ENCODE measurements at regions not wholly inside any gene's neighbourhood (a gene's known extent, or its start where the extent isn't known, plus 50 kb on each side); places are given as distances from the start of the nearest gene placed in this dataset.

DNA sequence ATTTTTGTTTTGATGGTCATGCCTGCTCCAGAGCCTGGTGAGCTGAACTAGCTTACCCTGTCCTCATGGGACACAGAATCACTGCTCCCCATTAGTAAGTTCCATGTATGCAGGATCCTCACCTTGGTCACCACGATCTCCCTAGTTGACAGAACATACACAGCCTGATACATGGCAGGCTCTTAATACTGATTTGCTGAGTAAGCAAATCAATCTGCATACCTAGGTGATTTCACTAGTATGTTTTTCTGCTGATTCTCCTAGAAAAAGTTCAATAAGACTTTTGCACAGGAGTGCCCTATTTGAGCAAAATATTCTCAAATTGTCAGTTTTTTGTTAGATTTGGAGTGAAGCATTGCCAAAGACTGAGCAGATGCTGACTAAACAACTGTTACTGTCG, 113.7 kb downstream of the ACER2 start:
- Histone ChIP-seq H3K4me1 (replicated peaks in 1 of 2) (no peaks in the 10 kb centered on the region), H3K9me3 (replicated peaks in 1 of 3) (no peaks in the 10 kb centered on the region), H3K36me3 (replicated peaks in 1 of 2) (no peaks in the 10 kb centered on the region), H3K27me3 (no peaks in the 10 kb centered on the region), H3K4me3 (no peak overlapping the region), H3K27ac (no peak overlapping the region)
- no peak for DNase-seq
- no peak for TF ChIP-seq POLR2A (IDR thresholded peaks at IDR 0.05)
- TF ChIP-seq, protein P1, sequence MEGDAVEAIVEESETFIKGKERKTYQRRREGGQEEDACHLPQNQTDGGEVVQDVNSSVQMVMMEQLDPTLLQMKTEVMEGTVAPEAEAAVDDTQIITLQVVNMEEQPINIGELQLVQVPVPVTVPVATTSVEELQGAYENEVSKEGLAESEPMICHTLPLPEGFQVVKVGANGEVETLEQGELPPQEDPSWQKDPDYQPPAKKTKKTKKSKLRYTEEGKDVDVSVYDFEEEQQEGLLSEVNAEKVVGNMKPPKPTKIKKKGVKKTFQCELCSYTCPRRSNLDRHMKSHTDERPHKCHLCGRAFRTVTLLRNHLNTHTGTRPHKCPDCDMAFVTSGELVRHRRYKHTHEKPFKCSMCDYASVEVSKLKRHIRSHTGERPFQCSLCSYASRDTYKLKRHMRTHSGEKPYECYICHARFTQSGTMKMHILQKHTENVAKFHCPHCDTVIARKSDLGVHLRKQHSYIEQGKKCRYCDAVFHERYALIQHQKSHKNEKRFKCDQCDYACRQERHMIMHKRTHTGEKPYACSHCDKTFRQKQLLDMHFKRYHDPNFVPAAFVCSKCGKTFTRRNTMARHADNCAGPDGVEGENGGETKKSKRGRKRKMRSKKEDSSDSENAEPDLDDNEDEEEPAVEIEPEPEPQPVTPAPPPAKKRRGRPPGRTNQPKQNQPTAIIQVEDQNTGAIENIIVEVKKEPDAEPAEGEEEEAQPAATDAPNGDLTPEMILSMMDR (IDR thresholded peaks at IDR 0.05) = no peak
- intact Hi-C loops (cut with DNase I) = no loop called here
- 46 to 64% (median 61%) methylated on average over 2 of the region's 2 CpGs for WGBS, 4 donors

GRCh38 chr9:19521205-19521604, 112.4 kb downstream of the ACER2 start:
- Histone ChIP-seq H3K4me1 (replicated peaks in 1 of 2) (no peaks in the 10 kb centered on the region), H3K27ac (no peak overlapping the region), H3K9me3 (replicated peaks in 1 of 3) (no peaks in the 10 kb centered on the region), H3K27me3 (no peaks in the 10 kb centered on the region), H3K4me3 (no peak overlapping the region), H3K36me3 (replicated peaks in 1 of 2) (no peaks in the 10 kb centered on the region)
- WGBS, 4 donors = 77 to 92% (median 86%) methylated on average over 2 of the region's 2 CpGs
- intact Hi-C loops (cut with DNase I) = no loop called here
- no peak for DNase-seq
- TF ChIP-seq, protein P1 (IDR thresholded peaks at IDR 0.05) = no peak
- TF ChIP-seq POLR2A (IDR thresholded peaks at IDR 0.05) = no peak

- H3K9me3 ChIP-seq (replicated peaks in 1 of 3) = no peaks in the 10 kb centered on the region
- 68 to 85% (median 76%) methylated on average over 3 of the region's 3 CpGs for WGBS, 4 donors
- no peak for DNase-seq
- no peak overlapping the region for H3K4me3 ChIP-seq
- no peak overlapping the region for H3K27ac ChIP-seq
- H3K36me3 ChIP-seq (replicated peaks in 1 of 2) = no peaks in the 10 kb centered on the region
- TF ChIP-seq, protein P1 (IDR thresholded peaks at IDR 0.05) = peak in 2 of 6 experiments; percentile 19 to 20
- no peak for TF ChIP-seq POLR2A (IDR thresholded peaks at IDR 0.05)
- intact Hi-C loops (cut with DNase I) = no loop called here
- H3K4me1 ChIP-seq (replicated peaks in 1 of 2) = no peaks in the 10 kb centered on the region
- H3K27me3 ChIP-seq = no peaks in the 10 kb centered on the region
Measured at GRCh38 chr9:19517202-19517942, 108.6 kb downstream of the ACER2 start.

DNA sequence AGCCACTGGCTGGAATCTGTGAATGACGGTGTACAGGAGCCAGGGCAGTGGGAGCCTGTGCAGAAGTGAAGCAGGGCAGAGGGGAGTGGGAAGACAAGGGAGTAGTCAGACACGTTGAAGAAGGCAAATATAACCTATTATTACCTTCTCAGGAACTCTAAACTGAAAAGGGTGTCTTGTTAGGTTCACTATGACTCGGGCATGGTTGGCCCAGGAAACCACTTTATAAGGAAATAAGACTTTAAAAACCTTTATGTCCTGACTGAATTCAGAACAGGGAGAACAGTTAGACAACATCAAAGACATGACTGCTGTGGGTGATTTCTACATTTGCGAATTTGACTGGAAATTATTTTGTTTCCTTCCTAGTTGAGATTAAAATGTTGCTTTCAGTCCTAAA, 107.5 kb downstream of the ACER2 start:
- Histone ChIP-seq H3K4me1 (replicated peaks in 1 of 2) (no peaks in the 10 kb centered on the region), H3K36me3 (replicated peaks in 1 of 2) (no peaks in the 10 kb centered on the region), H3K4me3 (no peak overlapping the region), H3K27me3 (no peaks in the 10 kb centered on the region), H3K9me3 (replicated peaks in 1 of 3) (no peaks in the 10 kb centered on the region), H3K27ac (no peak overlapping the region)
- WGBS, 4 donors = 60 to 77% (median 65%) methylated on average over 4 of the region's 4 CpGs
- TF ChIP-seq, protein P1 (IDR thresholded peaks at IDR 0.05) = no peak
- TF ChIP-seq POLR2A (IDR thresholded peaks at IDR 0.05) = no peak
- DNase-seq = no peak
- intact Hi-C loops (cut with DNase I) = no loop called here
